ENCODE measurements at regions not wholly inside any gene's neighbourhood (a gene's known extent, or its start where the extent isn't known, plus 50 kb on each side); places are given as distances from the start of the nearest gene placed in this dataset.

DNA sequence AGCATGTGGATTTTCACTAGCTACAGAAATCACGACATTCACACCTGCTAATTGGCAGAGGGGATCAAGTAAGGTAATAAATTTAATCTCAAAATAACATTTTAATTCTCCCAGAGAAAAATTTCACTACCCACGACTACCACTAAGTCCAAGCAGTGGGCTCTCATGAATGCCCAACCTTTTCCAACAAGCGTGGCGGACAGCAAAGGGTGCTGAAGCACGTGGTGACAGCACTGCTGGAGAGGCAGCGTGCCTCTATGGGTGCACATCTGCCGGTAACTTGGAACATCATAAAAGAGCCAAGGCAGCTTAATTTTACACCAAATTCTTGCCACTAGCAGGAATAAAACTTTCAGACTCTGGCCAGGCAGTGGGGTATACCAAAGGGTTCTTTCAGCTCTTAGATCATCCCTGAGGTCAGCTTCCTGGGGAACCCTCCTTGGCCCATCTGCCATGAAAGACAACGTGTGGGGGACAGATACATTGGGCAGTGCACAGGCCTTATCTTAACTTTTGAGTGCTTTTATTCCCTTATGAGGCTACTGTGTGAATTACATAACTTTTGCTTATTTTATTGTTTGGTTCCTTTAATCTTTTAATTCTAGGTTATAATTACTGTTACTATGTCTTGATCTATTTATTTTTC, 206.7 kb upstream of the KCTD7 start:
- DNase-seq (ENCODE audit: unreplicated experiment): no peak

DNA sequence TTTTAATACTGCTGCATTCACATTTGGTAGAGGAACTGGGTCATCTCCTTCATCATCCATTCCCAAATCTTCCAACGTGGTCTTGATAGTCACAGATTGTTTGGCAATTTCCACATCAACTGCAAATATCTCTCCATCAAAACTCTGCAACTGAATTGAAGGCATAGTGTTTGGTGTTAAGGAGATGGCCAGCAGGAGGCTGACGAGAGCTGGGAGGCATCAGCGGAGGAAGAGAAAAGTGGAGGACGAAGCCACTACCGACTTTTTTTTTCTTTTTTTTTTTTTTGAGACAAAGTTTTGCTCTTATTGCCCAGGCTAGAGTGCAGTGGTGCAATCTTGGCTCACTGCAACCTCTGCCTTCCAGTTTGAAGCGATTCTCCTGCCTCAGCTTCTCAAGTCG, 205.0 kb upstream of the KCTD7 start:
- intact Hi-C loops (cut with micrococcal nuclease): no loop called here
- DNase-seq (ENCODE audit: unreplicated experiment): no peak
- Mint-ChIP-seq H3K27ac (ENCODE audit: low read depth, unreplicated experiment) (no peak overlapping the region), H3K9me3 (ENCODE audit: unreplicated experiment) (no peaks in the 10 kb centered on the region), H3K36me3 (ENCODE audit: insufficient read depth, unreplicated experiment) (peaks cover 36% of the 10 kb centered on the region), H3K4me1 (ENCODE audit: insufficient read depth, unreplicated experiment) (no peaks in the 10 kb centered on the region), H3K27me3 (ENCODE audit: insufficient read depth, unreplicated experiment) (no peaks in the 10 kb centered on the region), H3K4me3 (ENCODE audit: unreplicated experiment) (no peak overlapping the region)
- ChIA-PET CTCF (no interaction called here), POLR2A (no interaction called here)
- TF ChIP-seq, protein P1, sequence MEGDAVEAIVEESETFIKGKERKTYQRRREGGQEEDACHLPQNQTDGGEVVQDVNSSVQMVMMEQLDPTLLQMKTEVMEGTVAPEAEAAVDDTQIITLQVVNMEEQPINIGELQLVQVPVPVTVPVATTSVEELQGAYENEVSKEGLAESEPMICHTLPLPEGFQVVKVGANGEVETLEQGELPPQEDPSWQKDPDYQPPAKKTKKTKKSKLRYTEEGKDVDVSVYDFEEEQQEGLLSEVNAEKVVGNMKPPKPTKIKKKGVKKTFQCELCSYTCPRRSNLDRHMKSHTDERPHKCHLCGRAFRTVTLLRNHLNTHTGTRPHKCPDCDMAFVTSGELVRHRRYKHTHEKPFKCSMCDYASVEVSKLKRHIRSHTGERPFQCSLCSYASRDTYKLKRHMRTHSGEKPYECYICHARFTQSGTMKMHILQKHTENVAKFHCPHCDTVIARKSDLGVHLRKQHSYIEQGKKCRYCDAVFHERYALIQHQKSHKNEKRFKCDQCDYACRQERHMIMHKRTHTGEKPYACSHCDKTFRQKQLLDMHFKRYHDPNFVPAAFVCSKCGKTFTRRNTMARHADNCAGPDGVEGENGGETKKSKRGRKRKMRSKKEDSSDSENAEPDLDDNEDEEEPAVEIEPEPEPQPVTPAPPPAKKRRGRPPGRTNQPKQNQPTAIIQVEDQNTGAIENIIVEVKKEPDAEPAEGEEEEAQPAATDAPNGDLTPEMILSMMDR (IDR thresholded peaks at IDR 0.05; ENCODE audit: unreplicated experiment): no peak
- BruUV-seq (replicated peaks): no TSS peak

More for the DNA sequence above, 206.7 kb upstream of the KCTD7 start:
- TF ChIP-seq, protein P1 (IDR thresholded peaks at IDR 0.05; ENCODE audit: unreplicated experiment): no peak
- peaks cover 27% of the 10 kb centered on the region for H3K36me3 Mint-ChIP-seq (ENCODE audit: insufficient read depth, unreplicated experiment)
- ChIA-PET CTCF (interaction anchor here (0.6 to 0.7 kb wide), 2 partner anchors 24 to 207 kb away, joined by 3 read pairs; no protein-coding TSS in a partner anchor), POLR2A (interaction anchor here (0.6 kb wide), 1 partner anchor 41 kb away, joined by 3 read pairs; no protein-coding TSS in a partner anchor)
- H3K27ac Mint-ChIP-seq (ENCODE audit: low read depth, unreplicated experiment): no peak overlapping the region
- BruUV-seq (replicated peaks): no TSS peak
- no peak overlapping the region for H3K4me3 Mint-ChIP-seq (ENCODE audit: unreplicated experiment)
- H3K27me3 Mint-ChIP-seq (ENCODE audit: insufficient read depth, unreplicated experiment): no peaks in the 10 kb centered on the region
- H3K4me1 Mint-ChIP-seq (ENCODE audit: insufficient read depth, unreplicated experiment): no peaks in the 10 kb centered on the region
- no peaks in the 10 kb centered on the region for H3K9me3 Mint-ChIP-seq (ENCODE audit: unreplicated experiment)
- intact Hi-C loops (cut with micrococcal nuclease): no loop called here

- Mint-ChIP-seq H3K27ac (ENCODE audit: low read depth, unreplicated experiment) (no peak overlapping the region), H3K4me3 (ENCODE audit: unreplicated experiment) (no peak overlapping the region), H3K36me3 (ENCODE audit: insufficient read depth, unreplicated experiment) (peaks cover 43% of the 10 kb centered on the region), H3K9me3 (ENCODE audit: unreplicated experiment) (no peaks in the 10 kb centered on the region), H3K4me1 (ENCODE audit: insufficient read depth, unreplicated experiment) (no peaks in the 10 kb centered on the region), H3K27me3 (ENCODE audit: insufficient read depth, unreplicated experiment) (no peaks in the 10 kb centered on the region)
- DNase-seq (ENCODE audit: unreplicated experiment): no peak
- POLR2A ChIA-PET: interaction anchor here (0.6 kb wide), 2 partner anchors 8 to 412 kb away, joined by 3 read pairs; no protein-coding TSS in a partner anchor
- no TSS peak for BruUV-seq (replicated peaks)
- CTCF ChIA-PET: interaction anchor here (0.6 to 1.1 kb wide), 4 partner anchors 12 to 35 kb away, joined by 3 to 5 read pairs (median 4); no protein-coding TSS in a partner anchor
- intact Hi-C loops (cut with micrococcal nuclease): no loop called here
- TF ChIP-seq, protein P1 (IDR thresholded peaks at IDR 0.05; ENCODE audit: unreplicated experiment): no peak
These were observed 202.3 kb upstream of the KCTD7 start for GRCh38 chr7:66426332-66426731.

- no TSS peak for BruUV-seq (replicated peaks)
- H3K4me1 Mint-ChIP-seq (ENCODE audit: insufficient read depth, unreplicated experiment): no peaks in the 10 kb centered on the region
- peaks cover 44% of the 10 kb centered on the region for H3K36me3 Mint-ChIP-seq (ENCODE audit: insufficient read depth, unreplicated experiment)
- no peaks in the 10 kb centered on the region for H3K27me3 Mint-ChIP-seq (ENCODE audit: insufficient read depth, unreplicated experiment)
- TF ChIP-seq, protein P1 (IDR thresholded peaks at IDR 0.05; ENCODE audit: unreplicated experiment): no peak
- intact Hi-C loops (cut with micrococcal nuclease): no loop called here
- no peak overlapping the region for H3K4me3 Mint-ChIP-seq (ENCODE audit: unreplicated experiment)
- DNase-seq (ENCODE audit: unreplicated experiment): no peak
- no peak overlapping the region for H3K27ac Mint-ChIP-seq (ENCODE audit: low read depth, unreplicated experiment)
- CTCF ChIA-PET: interaction anchor here (0.9 to 1.1 kb wide), 2 partner anchors 13 to 33 kb away, joined by 3 read pairs; no protein-coding TSS in a partner anchor
- POLR2A ChIA-PET: no interaction called here
- H3K9me3 Mint-ChIP-seq (ENCODE audit: unreplicated experiment): no peaks in the 10 kb centered on the region
These were observed 201.7 kb upstream of the KCTD7 start for GRCh38 chr7:66426996-66427395.
